DMS153 treated with DMSO at 0.1 percent for 48 hours (cell line): ENCODE measurements at regions not wholly inside any gene's neighbourhood (a gene's known extent, or its start where the extent isn't known, plus 50 kb on each side); places are given as distances from the start of the nearest gene placed in this dataset.
"Not testable (repeated sequence)": the region's sequence is repeated elsewhere in the genome, so short reads cannot be mapped to it uniquely, and the experiment has no call there.

Experiments
- DNase-seq: peaks from one replicate; lab custom pipeline; 2025; ENCODE audit not compliant: unreplicated experiment; lab: John Stamatoyannopoulos, UW

- DNase-seq: no peak
These were observed 164.3 kb downstream of the TMEM121 start for GRCh38 chr14:105690671-105691070.

- DNase-seq: not testable (repeated sequence)
These were observed 165.1 kb downstream of the TMEM121 start for GRCh38 chr14:105691321-105692109.

- DNase-seq: not testable (repeated sequence)
These were observed 165.8 kb downstream of the TMEM121 start for GRCh38 chr14:105692110-105692685.

- no peak for DNase-seq
These were observed 168.6 kb downstream of the TMEM121 start for GRCh38 chr14:105694961-105695360.

- not testable (repeated sequence) for DNase-seq
These were observed 170.0 kb downstream of the TMEM121 start for GRCh38 chr14:105696388-105696787.

- not testable (repeated sequence) for DNase-seq
These were observed 171.0 kb downstream of the TMEM121 start for GRCh38 chr14:105697414-105697813.

GRCh38 chr14:105697955-105698354 lies 171.6 kb downstream of the TMEM121 start:
- DNase-seq: not testable (repeated sequence)

- not testable (repeated sequence) for DNase-seq
These were observed 172.7 kb downstream of the TMEM121 start for GRCh38 chr14:105698940-105699556.

GRCh38 chr14:105699706-105700105 lies 173.3 kb downstream of the TMEM121 start:
- DNase-seq: not testable (repeated sequence)

- not testable (repeated sequence) for DNase-seq
These were observed 173.8 kb downstream of the TMEM121 start for GRCh38 chr14:105700146-105700545.

- DNase-seq: no peak
These were observed 174.4 kb downstream of the TMEM121 start for GRCh38 chr14:105700622-105701288.

GRCh38 chr14:105701456-105702274 lies 175.3 kb downstream of the TMEM121 start:
- DNase-seq: no peak

GRCh38 chr14:105702275-105702817 lies 176.0 kb downstream of the TMEM121 start:
- no peak for DNase-seq

GRCh38 chr14:105703044-105703665 lies 176.8 kb downstream of the TMEM121 start:
- not testable (repeated sequence) for DNase-seq

GRCh38 chr14:105704091-105704490 lies 177.7 kb downstream of the TMEM121 start:
- DNase-seq: not testable (repeated sequence)

GRCh38 chr14:105704492-105704891 lies 178.1 kb downstream of the TMEM121 start:
- not testable (repeated sequence) for DNase-seq

- not testable (repeated sequence) for DNase-seq
These were observed 179.1 kb downstream of the TMEM121 start for GRCh38 chr14:105705512-105705861.

GRCh38 chr14:105705862-105706700 lies 179.7 kb downstream of the TMEM121 start:
- not testable (repeated sequence) for DNase-seq

GRCh38 chr14:105706701-105707019 lies 180.3 kb downstream of the TMEM121 start:
- not testable (repeated sequence) for DNase-seq
